ENCODE measurements at regions not wholly inside any gene's neighbourhood (a gene's known extent, or its start where the extent isn't known, plus 50 kb on each side); places are given as distances from the start of the nearest gene placed in this dataset.

DNA sequence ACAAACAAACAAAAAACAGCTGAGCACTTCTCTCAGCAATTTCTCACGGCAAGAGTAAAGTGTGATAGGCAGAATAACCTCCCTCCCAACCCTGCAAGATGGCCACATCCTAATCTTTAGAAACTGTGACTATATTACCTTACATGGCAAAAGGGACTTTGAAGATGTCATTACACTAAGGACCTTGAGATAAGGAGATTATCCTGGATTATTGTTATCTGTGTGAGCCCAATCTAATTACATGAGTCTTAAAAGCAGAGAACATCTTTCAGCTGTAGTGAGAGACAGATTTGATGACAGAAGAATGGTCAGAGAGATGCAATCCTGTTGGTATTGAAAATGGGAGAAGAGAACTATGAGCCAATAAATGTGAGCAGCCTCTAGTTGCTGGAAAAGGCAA, 347.9 kb downstream of the CDH9 start:
- intact Hi-C loops (cut with micrococcal nuclease; ENCODE audit: unreplicated experiment) (no loop called here), in situ Hi-C loops (cut with HindIII; ENCODE audit: low pct_unique_long_range_greater_than_20kb, low sequenced_read_pairs) (no loop called here)
- DNase-seq (ENCODE audit: low read depth, low spot score) (no peak), ATAC-seq (no peak)
- Histone ChIP-seq H3K4me1 (ENCODE audit: control insufficient read depth, insufficient read depth, low read length) (no peaks in the 10 kb centered on the region), H3K27me3 (ENCODE audit: control insufficient read depth, insufficient read depth, low read length) (no peaks in the 10 kb centered on the region), H3K27ac (ENCODE audit: low read length) (no peak overlapping the region), H3K36me3 (ENCODE audit: control insufficient read depth, insufficient read depth, low read length) (no peaks in the 10 kb centered on the region), H3K4me3 (ENCODE audit: low read depth in 2 of 2, low read length in 2 of 2) (no peak overlapping the region), H3K9me3 (ENCODE audit: control insufficient read depth, insufficient read depth, low read depth, low read length) (no peaks in the 10 kb centered on the region)
- ChIA-PET POLR2A (no interaction called here), CTCF (no interaction called here)
- BruUV-seq (replicated peaks): no TSS peak
- no peak for TF ChIP-seq REST (IDR thresholded peaks at IDR 0.05; ENCODE audit: insufficient read depth in 1 of 2, low read depth in 2 of 2, low read length in 1 of 2)

DNA sequence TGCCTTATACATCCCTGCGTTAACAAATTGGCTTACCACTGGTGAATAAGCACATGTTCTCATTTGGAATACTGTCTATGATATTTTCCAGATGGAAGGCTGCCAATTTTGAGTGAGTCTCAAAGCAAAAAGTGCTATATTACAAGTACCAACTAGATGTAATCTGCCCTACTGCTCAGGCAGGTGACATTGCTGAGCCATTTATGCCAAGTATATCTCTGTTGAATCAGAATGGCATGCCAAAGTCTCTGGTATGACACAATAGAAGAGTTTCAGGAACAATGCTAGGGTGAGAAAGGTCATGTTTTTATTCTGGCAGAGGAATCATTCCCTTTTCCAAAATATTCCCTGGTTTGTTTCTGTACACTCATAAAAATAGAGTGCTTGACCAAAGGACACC, 356.5 kb downstream of the CDH9 start:
- ATAC-seq (no peak), DNase-seq (ENCODE audit: low read depth, low spot score) (no peak)
- ChIA-PET CTCF (no interaction called here), POLR2A (no interaction called here)
- no peaks in the 10 kb centered on the region for H3K27me3 ChIP-seq (ENCODE audit: control insufficient read depth, insufficient read depth, low read length)
- TF ChIP-seq, protein P1, sequence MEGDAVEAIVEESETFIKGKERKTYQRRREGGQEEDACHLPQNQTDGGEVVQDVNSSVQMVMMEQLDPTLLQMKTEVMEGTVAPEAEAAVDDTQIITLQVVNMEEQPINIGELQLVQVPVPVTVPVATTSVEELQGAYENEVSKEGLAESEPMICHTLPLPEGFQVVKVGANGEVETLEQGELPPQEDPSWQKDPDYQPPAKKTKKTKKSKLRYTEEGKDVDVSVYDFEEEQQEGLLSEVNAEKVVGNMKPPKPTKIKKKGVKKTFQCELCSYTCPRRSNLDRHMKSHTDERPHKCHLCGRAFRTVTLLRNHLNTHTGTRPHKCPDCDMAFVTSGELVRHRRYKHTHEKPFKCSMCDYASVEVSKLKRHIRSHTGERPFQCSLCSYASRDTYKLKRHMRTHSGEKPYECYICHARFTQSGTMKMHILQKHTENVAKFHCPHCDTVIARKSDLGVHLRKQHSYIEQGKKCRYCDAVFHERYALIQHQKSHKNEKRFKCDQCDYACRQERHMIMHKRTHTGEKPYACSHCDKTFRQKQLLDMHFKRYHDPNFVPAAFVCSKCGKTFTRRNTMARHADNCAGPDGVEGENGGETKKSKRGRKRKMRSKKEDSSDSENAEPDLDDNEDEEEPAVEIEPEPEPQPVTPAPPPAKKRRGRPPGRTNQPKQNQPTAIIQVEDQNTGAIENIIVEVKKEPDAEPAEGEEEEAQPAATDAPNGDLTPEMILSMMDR (IDR thresholded peaks at IDR 0.05): no peak
- TF ChIP-seq REST (IDR thresholded peaks at IDR 0.05; ENCODE audit: insufficient read depth in 1 of 2, low read depth in 2 of 2, low read length in 1 of 2): no peak
- TF ChIP-seq TCF7L2 (IDR thresholded peaks at IDR 0.05; ENCODE audit: low read depth, low read length): no peak
- no peak for TF ChIP-seq SIN3A (IDR thresholded peaks at IDR 0.05; ENCODE audit: borderline replicate concordance, insufficient read depth, low read depth, low read length)
- no peak for TF ChIP-seq POLR2AphosphoS5 (IDR thresholded peaks at IDR 0.05; ENCODE audit: low read depth, low read length)
- H3K4me3 ChIP-seq (ENCODE audit: low read depth in 2 of 2, low read length in 2 of 2): no peak overlapping the region
- intact Hi-C loops (cut with micrococcal nuclease; ENCODE audit: unreplicated experiment) (no loop called here), in situ Hi-C loops (cut with HindIII; ENCODE audit: low pct_unique_long_range_greater_than_20kb, low sequenced_read_pairs) (no loop called here)
- H3K36me3 ChIP-seq (ENCODE audit: control insufficient read depth, insufficient read depth, low read length): no peaks in the 10 kb centered on the region
- no peak overlapping the region for H3K27ac ChIP-seq (ENCODE audit: low read length)
- no peaks in the 10 kb centered on the region for H3K4me1 ChIP-seq (ENCODE audit: control insufficient read depth, insufficient read depth, low read length)
- no peaks in the 10 kb centered on the region for H3K9me3 ChIP-seq (ENCODE audit: control insufficient read depth, insufficient read depth, low read depth, low read length)
- BruUV-seq (replicated peaks): no TSS peak
